Skeletal muscle tissue (tissue), 3 donors: ENCODE measurements at regions not wholly inside any gene's neighbourhood (a gene's known extent, or its start where the extent isn't known, plus 50 kb on each side); places are given as distances from the start of the nearest gene placed in this dataset.
"Not testable (repeated sequence)": the region's sequence is repeated elsewhere in the genome, so short reads cannot be mapped to it uniquely, and the experiment has no call there.

ENCODE experiments used
- H3K27ac ChIP-seq: one replicate; pipeline ENCODE4 v1.7.0; 2013; ENCODE audit warnings: mild to moderate bottlenecking, low read depth, low read length, inconsistent platforms
- H3K27me3 ChIP-seq, 3 donors: one replicate each; pipeline ENCODE4 v1.7.0; 2013; ENCODE audit warnings: low read length in 3 of 3; ENCODE audit not compliant: control insufficient read depth in 3 of 3, insufficient read depth in 3 of 3
- H3K36me3 ChIP-seq, 3 donors: one replicate each; pipeline ENCODE4 v1.7.0; 2013; ENCODE audit warnings: low read length in 3 of 3; ENCODE audit not compliant: control insufficient read depth in 3 of 3, insufficient read depth in 3 of 3
- H3K4me1 ChIP-seq, 3 donors: one replicate each; pipeline ENCODE4 v1.7.0; 2013; ENCODE audit warnings: low read length in 3 of 3, mild to moderate bottlenecking in 3 of 3; ENCODE audit not compliant: control insufficient read depth in 3 of 3, insufficient read depth in 3 of 3
- H3K4me3 ChIP-seq, 3 donors: one replicate each; pipeline ENCODE4 v1.7.0; 2013; ENCODE audit warnings: low read length in 3 of 3
- H3K9ac ChIP-seq, 3 donors: one replicate each; pipeline ENCODE4 v1.7.0; 2013; ENCODE audit warnings: low read length in 3 of 3, mild to moderate bottlenecking in 3 of 3, moderate library complexity in 2 of 3, low read depth in 1 of 3
- H3K9me3 ChIP-seq, 3 donors: one replicate each; pipeline ENCODE4 v1.7.0; 2013; ENCODE audit warnings: low read length in 3 of 3; ENCODE audit not compliant: control insufficient read depth in 3 of 3
- donor health status: Osteomylitis.

DNA sequence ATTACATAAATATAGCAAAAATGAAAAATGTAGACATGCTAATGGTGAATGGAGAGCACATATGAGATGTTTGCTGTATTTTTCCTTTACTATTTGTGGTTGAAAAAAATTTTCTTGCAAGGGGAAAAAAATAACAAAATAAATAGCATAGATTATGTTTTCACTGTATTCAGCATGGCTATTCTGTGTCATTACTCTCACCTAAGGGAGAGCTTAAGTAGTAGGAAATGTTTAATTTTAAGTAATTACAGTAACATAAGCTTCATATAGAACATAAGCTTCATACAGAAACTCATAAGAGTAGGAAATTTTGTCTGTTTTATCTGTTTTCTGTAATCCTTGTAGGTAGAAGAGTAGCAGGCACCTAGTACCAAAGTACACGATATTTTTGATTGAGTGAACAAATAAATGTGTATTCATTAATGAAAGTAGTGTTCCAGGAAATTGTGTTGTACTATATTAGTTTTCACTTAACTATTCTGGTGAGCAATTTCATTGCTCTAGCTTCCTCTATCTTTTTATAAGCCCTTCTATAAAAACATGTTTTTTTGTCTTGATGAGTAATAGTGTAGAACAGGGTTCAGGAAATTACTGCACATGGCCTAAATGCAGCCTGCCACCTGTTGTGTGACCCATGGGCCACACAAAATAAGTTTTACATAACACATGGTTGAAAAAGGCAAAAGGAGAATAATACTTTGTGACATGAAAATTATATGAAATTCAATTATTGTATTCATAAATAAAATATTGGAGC lies 1025.0 kb upstream of the CDH10 start:
- H3K27me3 ChIP-seq: no peaks in the 10 kb centered on the region
- H3K36me3 ChIP-seq: no peaks in the 10 kb centered on the region
- no peak overlapping the region for H3K27ac ChIP-seq
- H3K9ac ChIP-seq: no peak overlapping the region
- peaks cover 2 to 4% (median 2%) of the 10 kb centered on the region in 3 donors for H3K9me3 ChIP-seq
- H3K4me3 ChIP-seq: no peak overlapping the region
- H3K4me1 ChIP-seq: no peaks in the 10 kb centered on the region

DNA sequence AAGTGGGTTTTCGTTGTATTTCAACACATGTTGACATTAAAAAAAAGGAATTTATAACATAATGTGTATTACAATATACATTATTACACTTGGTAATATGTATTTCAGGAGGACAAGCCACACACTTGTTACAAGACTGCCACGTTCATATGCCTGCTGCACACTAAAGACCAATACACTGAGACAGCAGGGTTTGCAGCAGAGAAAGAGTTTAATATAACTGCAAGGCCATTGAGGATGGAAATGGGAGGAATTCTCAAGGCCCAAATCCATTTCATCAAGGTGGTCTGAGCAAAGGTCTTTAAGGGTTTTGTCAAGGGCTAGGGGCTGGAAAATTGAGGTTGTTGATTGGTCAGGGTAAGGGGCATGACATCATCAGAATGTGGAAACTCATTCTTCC lies 1017.8 kb upstream of the CDH10 start:
- Histone ChIP-seq H3K27ac (no peak overlapping the region), H3K36me3 (no peaks in the 10 kb centered on the region), H3K9ac (no peak overlapping the region), H3K27me3 (no peaks in the 10 kb centered on the region), H3K9me3 (peaks cover 2 to 7% (median 4%) of the 10 kb centered on the region in 3 donors), H3K4me3 (no peak overlapping the region), H3K4me1 (no peaks in the 10 kb centered on the region)

DNA sequence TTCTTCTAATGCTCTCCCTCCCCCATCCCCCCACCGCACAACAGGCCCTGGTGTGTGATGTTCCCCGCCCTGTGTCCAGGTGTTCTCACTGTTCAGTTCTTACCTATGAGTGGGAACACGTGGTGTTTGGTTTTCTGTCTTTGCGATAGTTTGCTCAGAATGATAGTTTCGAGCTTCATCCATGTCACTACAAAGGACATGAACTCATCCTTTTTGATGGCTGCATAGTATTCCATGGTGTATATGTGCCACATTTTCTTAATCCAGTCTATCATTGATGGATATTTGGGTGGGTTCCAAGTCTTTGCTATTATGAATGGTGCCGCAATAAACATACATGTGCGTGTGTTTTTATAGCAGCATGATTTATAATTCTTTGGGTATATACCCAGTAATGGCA lies 1005.5 kb upstream of the CDH10 start:
- not testable (repeated sequence) for H3K9me3 ChIP-seq, H3K27me3 ChIP-seq, H3K9ac ChIP-seq, H3K27ac ChIP-seq, H3K4me1 ChIP-seq, H3K36me3 ChIP-seq, H3K4me3 ChIP-seq

DNA sequence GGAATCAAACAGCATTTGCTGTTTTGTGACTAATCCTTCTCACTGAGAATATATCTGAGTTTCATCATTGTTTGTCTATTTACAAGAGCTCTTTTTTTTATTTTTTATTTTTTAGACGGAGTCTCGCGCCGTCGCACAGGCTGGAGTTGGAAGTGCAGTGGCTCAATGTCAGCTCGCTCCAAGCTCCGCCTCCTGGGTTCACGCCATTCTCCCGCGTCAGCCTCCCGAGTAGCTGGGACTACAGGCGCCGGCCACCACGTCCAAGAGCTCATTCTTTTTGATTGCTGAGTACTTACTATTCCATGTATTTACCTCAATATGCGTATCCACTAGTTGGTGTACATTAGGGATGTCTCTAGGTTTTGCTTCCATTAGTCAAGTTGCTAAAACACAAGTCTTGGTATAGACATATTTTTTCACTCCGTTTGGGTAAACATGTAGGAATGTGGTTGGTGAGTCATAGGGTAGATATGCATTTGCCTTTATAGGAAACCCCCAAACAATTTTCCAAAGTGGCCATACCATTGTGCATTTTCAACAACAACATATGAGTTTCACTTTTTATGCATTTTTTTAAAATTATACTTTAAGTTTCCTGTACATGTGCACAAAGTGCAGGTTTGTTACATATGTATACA lies 1005.0 kb upstream of the CDH10 start:
- Histone ChIP-seq H3K9me3 (peaks cover 0 to 5% (median 0%) of the 10 kb centered on the region in 3 donors), H3K27me3 (no peaks in the 10 kb centered on the region), H3K4me3 (no peak overlapping the region), H3K36me3 (no peaks in the 10 kb centered on the region), H3K9ac (no peak overlapping the region), H3K4me1 (no peaks in the 10 kb centered on the region), H3K27ac (no peak overlapping the region)

- Histone ChIP-seq H3K4me1 (no peaks in the 10 kb centered on the region), H3K9ac (no peak overlapping the region), H3K27ac (no peak overlapping the region), H3K4me3 (no peak overlapping the region), H3K36me3 (no peaks in the 10 kb centered on the region), H3K9me3 (peaks cover 0 to 5% (median 0%) of the 10 kb centered on the region in 3 donors), H3K27me3 (no peaks in the 10 kb centered on the region)
Measured at GRCh38 chr5:25646421-25647341, 1001.9 kb upstream of the CDH10 start.

DNA sequence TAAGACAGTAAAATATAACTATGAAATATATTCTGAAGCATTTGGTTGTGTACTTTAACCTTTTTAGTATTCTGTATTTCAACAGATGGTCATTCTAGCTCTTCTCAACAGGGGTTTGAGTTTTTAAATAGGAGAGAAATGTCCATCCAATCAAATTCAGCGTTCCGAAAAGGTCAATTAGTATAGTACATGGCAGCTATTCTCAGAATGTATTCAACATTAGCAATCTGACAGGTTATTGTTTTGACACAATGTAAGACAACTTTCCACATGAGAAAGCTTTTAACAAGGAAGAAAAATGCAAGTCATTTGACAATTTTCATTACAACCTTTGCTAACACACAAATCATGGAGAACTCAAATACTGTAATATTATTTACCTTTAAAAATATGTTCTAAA lies 996.3 kb upstream of the CDH10 start:
- Histone ChIP-seq H3K36me3 (no peaks in the 10 kb centered on the region), H3K9me3 (no peaks in the 10 kb centered on the region), H3K27ac (no peak overlapping the region), H3K4me3 (no peak overlapping the region), H3K27me3 (no peaks in the 10 kb centered on the region), H3K9ac (no peak overlapping the region), H3K4me1 (no peaks in the 10 kb centered on the region)

DNA sequence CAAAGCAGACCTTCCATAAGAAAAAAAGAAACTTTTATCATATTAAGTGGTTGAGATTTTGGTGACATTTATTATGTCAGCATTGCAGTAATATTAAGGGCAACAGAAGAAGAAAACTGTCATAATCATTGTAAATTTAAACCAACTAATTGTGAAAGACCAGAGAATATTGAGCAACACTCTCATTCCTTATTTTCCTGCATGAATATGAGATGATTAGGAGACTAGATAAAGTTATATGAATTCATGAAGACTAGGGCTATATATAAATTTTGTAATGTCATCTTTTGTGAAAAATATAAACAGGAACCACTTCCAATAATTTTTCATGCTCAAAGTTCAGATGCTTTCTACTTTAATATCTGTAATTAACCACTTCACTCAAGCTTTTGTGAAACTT lies 974.5 kb upstream of the CDH10 start:
- H3K36me3 ChIP-seq: no peaks in the 10 kb centered on the region
- H3K27me3 ChIP-seq: no peaks in the 10 kb centered on the region
- no peaks in the 10 kb centered on the region for H3K4me1 ChIP-seq
- no peak overlapping the region for H3K9ac ChIP-seq
- no peaks in the 10 kb centered on the region for H3K9me3 ChIP-seq
- H3K4me3 ChIP-seq: no peak overlapping the region
- no peak overlapping the region for H3K27ac ChIP-seq

- H3K9ac ChIP-seq: no peak overlapping the region
- H3K4me1 ChIP-seq: no peaks in the 10 kb centered on the region
- H3K4me3 ChIP-seq: no peak overlapping the region
Measured at GRCh38 chr5:25618821-25619220, 974.0 kb upstream of the CDH10 start.

DNA sequence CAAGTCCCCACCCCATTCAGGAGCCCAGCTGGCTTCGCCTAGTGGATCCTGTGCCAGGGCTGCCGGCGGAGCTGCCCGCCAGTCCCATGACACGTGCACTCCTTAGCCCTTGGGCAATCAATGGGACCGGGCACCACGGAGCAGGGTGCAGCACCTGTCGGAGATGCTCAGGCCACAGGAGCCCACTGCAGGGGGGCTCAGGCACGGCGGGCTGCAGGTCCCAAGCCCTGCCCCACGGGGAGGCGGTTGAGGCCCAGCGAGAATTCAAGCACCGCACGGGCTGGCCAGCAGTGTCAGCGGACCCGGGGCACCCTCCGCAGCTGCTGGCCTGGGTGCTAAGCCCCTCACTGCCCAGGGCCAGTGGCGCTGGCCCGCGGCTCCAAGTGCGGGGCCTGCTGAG lies 969.7 kb upstream of the CDH10 start:
- Histone ChIP-seq H3K27me3 (no peaks in the 10 kb centered on the region), H3K27ac (no peak overlapping the region), H3K9ac (no peak overlapping the region), H3K36me3 (no peaks in the 10 kb centered on the region), H3K4me1 (no peaks in the 10 kb centered on the region), H3K9me3 (no peaks in the 10 kb centered on the region), H3K4me3 (no peak overlapping the region)

More at GRCh38 chr5:25618821-25619220, 974.0 kb upstream of the CDH10 start:
- Histone ChIP-seq H3K27me3 (no peaks in the 10 kb centered on the region), H3K27ac (no peak overlapping the region), H3K9me3 (no peaks in the 10 kb centered on the region), H3K36me3 (no peaks in the 10 kb centered on the region)

- Histone ChIP-seq H3K9me3 (no peaks in the 10 kb centered on the region), H3K4me1 (no peaks in the 10 kb centered on the region), H3K27ac (no peak overlapping the region), H3K27me3 (no peaks in the 10 kb centered on the region), H3K36me3 (no peaks in the 10 kb centered on the region), H3K4me3 (no peak overlapping the region), H3K9ac (no peak overlapping the region)
Measured at GRCh38 chr5:25604681-25605080, 959.9 kb upstream of the CDH10 start.
